Left ventricle myocardium inferior (tissue), 1 donor: ENCODE measurements at regions not wholly inside any gene's neighbourhood (a gene's known extent, or its start where the extent isn't known, plus 50 kb on each side); places are given as distances from the start of the nearest gene placed in this dataset.

Source experiments
- DNase-seq: peaks from one replicate; pipeline ENCODE4 v3.0.0-alpha.2; 2020
- H3K27ac ChIP-seq: fragments of 200-600 bp; replicated peaks from 2 replicates; pipeline ENCODE4 v1.8.0; 2021
- H3K27me3 ChIP-seq: fragments of 200-600 bp; 2 replicates; pipeline ENCODE4 v1.8.0; 2021; ENCODE audit warnings: low read depth
- H3K36me3 ChIP-seq: fragments of 200-600 bp; 2 replicates; pipeline ENCODE4 v1.8.0; 2021
- H3K4me1 ChIP-seq: fragments of 200-600 bp; 2 replicates; pipeline ENCODE4 v1.8.0; 2021
- H3K4me3 ChIP-seq: fragments of 200-600 bp; 2 replicates; pipeline ENCODE4 v1.8.0; 2021; ENCODE audit warnings: mild to moderate bottlenecking, moderate library complexity
- H3K9me3 ChIP-seq: fragments of 200-600 bp; replicated peaks from 2 replicates; pipeline ENCODE4 v1.8.0; 2021
- intact Hi-C: fragments of 100-400 bp; cut with micrococcal nuclease; formaldehyde crosslinking; loops from one replicate; pipeline ENCODE4 v1.11.0; 2022
- TF ChIP-seq, protein P1 (sequence below): fragments of 200-600 bp; IDR thresholded peaks from 2 replicates; pipeline ENCODE4 v1.8.0; 2021; ENCODE audit warnings: antibody characterized with exemption, mild to moderate bottlenecking, borderline replicate concordance
- donor health status: DM: no; HTN: yes; CAD: no; lungs with severe emphysema.

DNA sequence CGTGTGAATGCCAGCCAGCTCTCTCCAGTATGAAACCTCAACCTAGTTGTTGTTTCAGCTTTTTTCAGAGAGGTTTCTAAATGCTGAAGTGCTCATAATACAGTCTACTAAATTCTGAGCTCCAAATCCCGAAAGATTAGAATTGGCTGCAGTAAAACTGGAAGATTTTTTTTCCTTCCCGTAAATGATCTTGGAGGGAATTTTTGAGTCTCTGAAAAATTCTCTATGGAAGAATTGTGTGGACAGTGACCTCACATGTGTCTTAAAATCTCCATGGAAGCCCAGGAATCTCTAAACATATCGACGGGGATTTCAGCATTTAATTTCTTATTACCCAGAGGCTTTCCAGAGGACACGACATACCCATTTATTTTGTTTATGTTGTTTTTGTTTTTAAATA lies 1499.2 kb downstream of the LRRC4C start:
- no peaks in the 10 kb centered on the region for H3K4me1 ChIP-seq
- TF ChIP-seq, protein P1, sequence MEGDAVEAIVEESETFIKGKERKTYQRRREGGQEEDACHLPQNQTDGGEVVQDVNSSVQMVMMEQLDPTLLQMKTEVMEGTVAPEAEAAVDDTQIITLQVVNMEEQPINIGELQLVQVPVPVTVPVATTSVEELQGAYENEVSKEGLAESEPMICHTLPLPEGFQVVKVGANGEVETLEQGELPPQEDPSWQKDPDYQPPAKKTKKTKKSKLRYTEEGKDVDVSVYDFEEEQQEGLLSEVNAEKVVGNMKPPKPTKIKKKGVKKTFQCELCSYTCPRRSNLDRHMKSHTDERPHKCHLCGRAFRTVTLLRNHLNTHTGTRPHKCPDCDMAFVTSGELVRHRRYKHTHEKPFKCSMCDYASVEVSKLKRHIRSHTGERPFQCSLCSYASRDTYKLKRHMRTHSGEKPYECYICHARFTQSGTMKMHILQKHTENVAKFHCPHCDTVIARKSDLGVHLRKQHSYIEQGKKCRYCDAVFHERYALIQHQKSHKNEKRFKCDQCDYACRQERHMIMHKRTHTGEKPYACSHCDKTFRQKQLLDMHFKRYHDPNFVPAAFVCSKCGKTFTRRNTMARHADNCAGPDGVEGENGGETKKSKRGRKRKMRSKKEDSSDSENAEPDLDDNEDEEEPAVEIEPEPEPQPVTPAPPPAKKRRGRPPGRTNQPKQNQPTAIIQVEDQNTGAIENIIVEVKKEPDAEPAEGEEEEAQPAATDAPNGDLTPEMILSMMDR = no peak
- no peak for DNase-seq
- no peaks in the 10 kb centered on the region for H3K9me3 ChIP-seq
- H3K4me3 ChIP-seq = no peak overlapping the region
- no peaks in the 10 kb centered on the region for H3K36me3 ChIP-seq
- H3K27me3 ChIP-seq = no peaks in the 10 kb centered on the region
- intact Hi-C loops = no loop called here
- no peak overlapping the region for H3K27ac ChIP-seq

DNA sequence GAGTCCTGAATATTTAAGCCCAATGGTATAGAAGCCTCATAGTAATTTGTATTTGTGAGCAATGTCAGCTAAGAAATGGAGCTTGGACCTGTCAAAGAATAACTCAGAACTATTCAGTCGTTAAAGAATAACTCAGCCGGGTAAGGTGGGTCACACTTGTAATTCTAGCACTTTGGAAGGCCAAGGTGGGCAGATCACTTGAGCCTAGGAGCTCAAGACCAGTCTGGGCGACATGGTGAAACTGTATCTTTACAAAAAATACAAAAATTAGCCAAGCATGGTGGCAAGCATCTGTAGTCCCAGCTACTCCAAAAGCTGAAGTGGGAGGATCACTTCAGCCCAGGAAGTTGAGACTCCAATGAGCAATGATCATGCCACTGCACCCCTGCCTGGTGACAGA lies 1526.5 kb downstream of the LRRC4C start:
- no peak overlapping the region for H3K4me3 ChIP-seq
- TF ChIP-seq, protein P1 = no peak
- H3K27me3 ChIP-seq = no peaks in the 10 kb centered on the region
- H3K27ac ChIP-seq = no peak overlapping the region
- H3K36me3 ChIP-seq = no peaks in the 10 kb centered on the region
- DNase-seq = no peak
- intact Hi-C loops = no loop called here
- peaks cover 32% of the 10 kb centered on the region for H3K9me3 ChIP-seq
- H3K4me1 ChIP-seq = no peaks in the 10 kb centered on the region

DNA sequence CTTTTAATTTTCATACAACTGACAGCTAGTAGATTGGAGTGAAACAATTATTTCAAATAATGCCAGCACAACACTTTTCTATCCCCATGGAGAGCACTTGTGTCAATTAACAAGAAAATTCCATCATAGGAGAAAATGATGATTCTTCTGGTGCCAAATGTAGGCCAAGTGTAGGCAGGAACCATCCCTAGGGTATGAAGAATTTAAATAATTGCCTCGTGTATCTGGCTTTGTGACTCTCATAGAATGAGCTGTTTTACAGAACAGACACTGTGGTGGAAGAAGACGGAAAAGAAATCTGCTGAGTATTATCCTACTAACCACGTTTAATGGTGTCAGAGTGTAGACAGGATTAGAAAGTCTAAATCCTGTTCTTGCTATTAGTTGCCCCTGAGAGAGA lies 1542.2 kb downstream of the LRRC4C start:
- no peak for DNase-seq
- no peaks in the 10 kb centered on the region for H3K36me3 ChIP-seq
- intact Hi-C loops = no loop called here
- no peak overlapping the region for H3K4me3 ChIP-seq
- TF ChIP-seq, protein P1 = no peak
- H3K4me1 ChIP-seq = no peaks in the 10 kb centered on the region
- H3K27me3 ChIP-seq = no peaks in the 10 kb centered on the region
- H3K27ac ChIP-seq = no peak overlapping the region
- H3K9me3 ChIP-seq = peaks cover 29% of the 10 kb centered on the region

DNA sequence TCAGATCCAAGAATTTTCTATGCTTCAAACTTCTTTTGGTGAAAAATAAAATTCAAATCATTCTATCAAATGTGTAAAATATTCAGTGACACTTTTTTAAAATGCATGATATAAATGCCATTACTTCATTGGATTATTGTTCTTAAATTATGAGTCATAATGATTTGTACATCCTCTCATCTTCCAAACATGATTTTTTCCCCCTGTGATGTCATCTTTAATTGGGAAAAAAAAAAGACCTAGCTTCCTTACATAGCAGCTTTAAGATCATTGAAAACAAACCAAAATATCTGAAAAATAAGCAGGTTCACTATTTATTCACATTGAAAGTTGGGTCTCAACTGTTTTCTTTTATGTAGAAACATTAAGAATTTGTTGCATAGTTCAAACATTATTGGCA lies 1549.4 kb downstream of the LRRC4C start:
- no peak for DNase-seq
- no peaks in the 10 kb centered on the region for H3K36me3 ChIP-seq
- H3K27me3 ChIP-seq = no peaks in the 10 kb centered on the region
- H3K9me3 ChIP-seq = peaks cover 25% of the 10 kb centered on the region
- H3K4me3 ChIP-seq = no peak overlapping the region
- TF ChIP-seq, protein P1 = no peak
- no peak overlapping the region for H3K27ac ChIP-seq
- no peaks in the 10 kb centered on the region for H3K4me1 ChIP-seq
- intact Hi-C loops = no loop called here

DNA sequence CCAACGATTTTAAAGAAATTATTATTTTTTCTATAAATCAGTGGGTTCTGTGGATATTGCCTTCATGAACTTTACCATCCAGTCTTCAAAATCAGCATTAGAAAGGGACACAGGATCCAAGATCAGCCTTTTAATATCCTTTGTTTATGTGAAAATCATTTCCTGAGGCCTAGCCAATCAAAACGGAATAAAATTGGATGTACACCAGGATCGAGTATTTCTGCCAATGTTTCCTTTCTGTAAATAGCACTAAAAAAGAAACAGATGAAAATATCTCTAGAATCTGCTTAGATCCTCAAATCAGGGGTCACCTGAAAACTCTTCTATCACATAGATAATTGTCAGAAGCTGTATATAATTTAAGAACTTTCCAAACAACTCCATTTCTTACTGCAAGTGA lies 1598.5 kb downstream of the LRRC4C start:
- Histone ChIP-seq H3K9me3 (peaks cover 50% of the 10 kb centered on the region), H3K27me3 (no peaks in the 10 kb centered on the region), H3K4me1 (no peaks in the 10 kb centered on the region), H3K36me3 (no peaks in the 10 kb centered on the region), H3K4me3 (no peak overlapping the region), H3K27ac (no peak overlapping the region)
- intact Hi-C loops = no loop called here
- DNase-seq = no peak
- TF ChIP-seq, protein P1 = no peak

DNA sequence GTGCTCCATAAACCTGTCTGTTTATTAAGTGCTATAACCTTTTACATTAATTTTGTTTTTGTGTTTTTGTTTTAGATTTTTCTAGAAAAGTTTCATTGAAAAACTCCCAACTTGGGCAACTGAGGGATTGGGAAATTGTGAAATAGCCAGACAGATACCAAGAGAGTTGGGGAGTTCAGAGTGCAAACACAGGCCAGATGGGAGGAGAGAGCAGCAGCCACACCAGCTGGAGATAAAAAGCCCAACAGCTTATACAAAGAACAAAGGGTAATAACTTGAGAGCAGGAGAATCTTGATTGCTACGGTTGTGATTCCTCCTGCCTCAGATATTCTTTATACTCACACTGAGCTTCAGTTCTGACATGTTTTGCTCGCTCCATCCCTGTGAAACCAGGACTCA lies 1642.2 kb downstream of the LRRC4C start:
- Histone ChIP-seq H3K9me3 (peaks cover 81% of the 10 kb centered on the region), H3K27me3 (no peaks in the 10 kb centered on the region), H3K27ac (no peak overlapping the region), H3K4me3 (no peak overlapping the region), H3K36me3 (no peaks in the 10 kb centered on the region), H3K4me1 (no peaks in the 10 kb centered on the region)
- no peak for DNase-seq
- intact Hi-C loops = no loop called here
- TF ChIP-seq, protein P1 = no peak
